ENCODE measurements at regions not wholly inside any gene's neighbourhood (a gene's known extent, or its start where the extent isn't known, plus 50 kb on each side); places are given as distances from the start of the nearest gene placed in this dataset.

DNA sequence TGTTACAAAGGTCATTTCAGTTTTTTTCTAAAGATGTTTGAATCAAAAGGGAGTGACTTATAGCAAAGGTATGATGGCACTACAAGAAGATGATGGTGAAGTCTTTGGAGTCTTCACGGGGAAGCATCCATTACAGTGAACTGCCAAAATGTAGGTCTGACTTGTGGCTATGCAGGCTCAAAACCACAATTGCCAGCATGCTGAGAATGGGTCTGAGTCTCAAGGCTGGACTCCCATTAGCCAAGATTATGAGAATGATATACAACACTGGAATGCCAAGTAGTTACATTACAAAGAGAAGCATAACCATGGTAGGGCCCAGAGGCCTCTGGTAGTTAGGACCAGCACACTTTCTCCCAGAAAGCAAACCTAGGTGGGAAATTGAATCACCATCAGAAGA lies 194.2 kb downstream of the MTHFS start:
- no peak overlapping the region for H3K9ac ChIP-seq (ENCODE audit: low read depth in 1 of 2, low read length in 2 of 2)
- H3K9me3 ChIP-seq (ENCODE audit: control insufficient read depth in 4 of 4, low read length in 3 of 4): no peaks in the 10 kb centered on the region
- H3K36me3 ChIP-seq (ENCODE audit: control insufficient read depth in 4 of 4, insufficient read depth in 3 of 4, low read depth in 1 of 4, low read length in 3 of 4): no peaks in the 10 kb centered on the region
- 94% methylated on average over 1 of the region's 1 CpG for WGBS
- no peak for DNase-seq (ENCODE audit: low spot score)
- H3K4me1 ChIP-seq (ENCODE audit: control insufficient read depth in 4 of 4, insufficient read depth in 4 of 4, low read length in 3 of 4): no peaks in the 10 kb centered on the region
- no peaks in the 10 kb centered on the region for H3K27me3 ChIP-seq (ENCODE audit: control insufficient read depth in 4 of 4, insufficient read depth in 4 of 4, low read length in 3 of 4)
- no peak overlapping the region for H3K27ac ChIP-seq (ENCODE audit: low read depth in 1 of 2, low read length in 2 of 2)
- TF ChIP-seq FOXA2 (IDR thresholded peaks at IDR 0.05) (no peak), YY1 (IDR thresholded peaks at IDR 0.05) (no peak), RAD21 (IDR thresholded peaks at IDR 0.05) (no peak), RXRA (IDR thresholded peaks at IDR 0.05) (no peak)
- TF ChIP-seq, protein P1, sequence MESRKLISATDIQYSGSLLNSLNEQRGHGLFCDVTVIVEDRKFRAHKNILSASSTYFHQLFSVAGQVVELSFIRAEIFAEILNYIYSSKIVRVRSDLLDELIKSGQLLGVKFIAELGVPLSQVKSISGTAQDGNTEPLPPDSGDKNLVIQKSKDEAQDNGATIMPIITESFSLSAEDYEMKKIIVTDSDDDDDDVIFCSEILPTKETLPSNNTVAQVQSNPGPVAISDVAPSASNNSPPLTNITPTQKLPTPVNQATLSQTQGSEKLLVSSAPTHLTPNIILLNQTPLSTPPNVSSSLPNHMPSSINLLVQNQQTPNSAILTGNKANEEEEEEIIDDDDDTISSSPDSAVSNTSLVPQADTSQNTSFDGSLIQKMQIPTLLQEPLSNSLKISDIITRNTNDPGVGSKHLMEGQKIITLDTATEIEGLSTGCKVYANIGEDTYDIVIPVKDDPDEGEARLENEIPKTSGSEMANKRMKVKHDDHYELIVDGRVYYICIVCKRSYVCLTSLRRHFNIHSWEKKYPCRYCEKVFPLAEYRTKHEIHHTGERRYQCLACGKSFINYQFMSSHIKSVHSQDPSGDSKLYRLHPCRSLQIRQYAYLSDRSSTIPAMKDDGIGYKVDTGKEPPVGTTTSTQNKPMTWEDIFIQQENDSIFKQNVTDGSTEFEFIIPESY (IDR thresholded peaks at IDR 0.05): no peak
- no peak overlapping the region for H3K4me3 ChIP-seq (ENCODE audit: low read depth in 1 of 3, low read length in 3 of 3)

DNA sequence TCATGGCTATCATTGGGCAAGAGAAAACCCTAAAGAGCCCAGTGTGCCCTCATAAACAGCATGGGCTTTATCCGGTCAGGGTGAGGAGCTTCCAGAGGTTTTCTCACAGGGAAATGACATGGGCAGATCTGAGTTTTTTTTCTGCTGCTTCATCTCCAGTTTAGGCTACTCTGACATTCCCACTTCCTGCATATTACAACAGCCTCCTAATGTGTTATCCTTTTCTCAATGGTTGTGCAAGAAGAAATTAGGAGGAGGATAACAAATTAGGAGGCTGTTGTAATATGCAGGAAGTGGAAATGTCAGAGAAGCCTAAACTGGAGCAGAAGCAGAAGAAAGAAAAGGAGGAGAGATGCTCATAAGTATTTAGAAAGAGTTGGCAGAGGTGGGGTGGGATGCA lies 175.6 kb downstream of the MTHFS start:
- WGBS: 88% methylated on average over 1 of the region's 1 CpG
- Histone ChIP-seq H3K9ac (ENCODE audit: low read depth in 1 of 2, low read length in 2 of 2) (no peak overlapping the region), H3K27ac (ENCODE audit: low read depth in 1 of 2, low read length in 2 of 2) (no peak overlapping the region), H3K9me3 (ENCODE audit: control insufficient read depth in 4 of 4, low read length in 3 of 4) (no peaks in the 10 kb centered on the region), H3K4me3 (ENCODE audit: low read depth in 1 of 3, low read length in 3 of 3) (no peak overlapping the region), H3K36me3 (ENCODE audit: control insufficient read depth in 4 of 4, insufficient read depth in 3 of 4, low read depth in 1 of 4, low read length in 3 of 4) (no peaks in the 10 kb centered on the region), H3K4me1 (ENCODE audit: control insufficient read depth in 4 of 4, insufficient read depth in 4 of 4, low read length in 3 of 4) (no peaks in the 10 kb centered on the region), H3K27me3 (ENCODE audit: control insufficient read depth in 4 of 4, insufficient read depth in 4 of 4, low read length in 3 of 4) (no peaks in the 10 kb centered on the region)
- TF ChIP-seq, protein P2, sequence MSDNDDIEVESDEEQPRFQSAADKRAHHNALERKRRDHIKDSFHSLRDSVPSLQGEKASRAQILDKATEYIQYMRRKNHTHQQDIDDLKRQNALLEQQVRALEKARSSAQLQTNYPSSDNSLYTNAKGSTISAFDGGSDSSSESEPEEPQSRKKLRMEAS (IDR thresholded peaks at IDR 0.05): no peak
- no peak for TF ChIP-seq FOXA1 (IDR thresholded peaks at IDR 0.05)
- TF ChIP-seq YY1 (IDR thresholded peaks at IDR 0.05): no peak
- TF ChIP-seq, protein P3, sequence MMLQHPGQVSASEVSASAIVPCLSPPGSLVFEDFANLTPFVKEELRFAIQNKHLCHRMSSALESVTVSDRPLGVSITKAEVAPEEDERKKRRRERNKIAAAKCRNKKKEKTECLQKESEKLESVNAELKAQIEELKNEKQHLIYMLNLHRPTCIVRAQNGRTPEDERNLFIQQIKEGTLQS (IDR thresholded peaks at IDR 0.05): no peak
- no peak for TF ChIP-seq SP1 (IDR thresholded peaks at IDR 0.05)
- no peak for TF ChIP-seq JUND (IDR thresholded peaks at IDR 0.05)
- TF ChIP-seq, protein P4, sequence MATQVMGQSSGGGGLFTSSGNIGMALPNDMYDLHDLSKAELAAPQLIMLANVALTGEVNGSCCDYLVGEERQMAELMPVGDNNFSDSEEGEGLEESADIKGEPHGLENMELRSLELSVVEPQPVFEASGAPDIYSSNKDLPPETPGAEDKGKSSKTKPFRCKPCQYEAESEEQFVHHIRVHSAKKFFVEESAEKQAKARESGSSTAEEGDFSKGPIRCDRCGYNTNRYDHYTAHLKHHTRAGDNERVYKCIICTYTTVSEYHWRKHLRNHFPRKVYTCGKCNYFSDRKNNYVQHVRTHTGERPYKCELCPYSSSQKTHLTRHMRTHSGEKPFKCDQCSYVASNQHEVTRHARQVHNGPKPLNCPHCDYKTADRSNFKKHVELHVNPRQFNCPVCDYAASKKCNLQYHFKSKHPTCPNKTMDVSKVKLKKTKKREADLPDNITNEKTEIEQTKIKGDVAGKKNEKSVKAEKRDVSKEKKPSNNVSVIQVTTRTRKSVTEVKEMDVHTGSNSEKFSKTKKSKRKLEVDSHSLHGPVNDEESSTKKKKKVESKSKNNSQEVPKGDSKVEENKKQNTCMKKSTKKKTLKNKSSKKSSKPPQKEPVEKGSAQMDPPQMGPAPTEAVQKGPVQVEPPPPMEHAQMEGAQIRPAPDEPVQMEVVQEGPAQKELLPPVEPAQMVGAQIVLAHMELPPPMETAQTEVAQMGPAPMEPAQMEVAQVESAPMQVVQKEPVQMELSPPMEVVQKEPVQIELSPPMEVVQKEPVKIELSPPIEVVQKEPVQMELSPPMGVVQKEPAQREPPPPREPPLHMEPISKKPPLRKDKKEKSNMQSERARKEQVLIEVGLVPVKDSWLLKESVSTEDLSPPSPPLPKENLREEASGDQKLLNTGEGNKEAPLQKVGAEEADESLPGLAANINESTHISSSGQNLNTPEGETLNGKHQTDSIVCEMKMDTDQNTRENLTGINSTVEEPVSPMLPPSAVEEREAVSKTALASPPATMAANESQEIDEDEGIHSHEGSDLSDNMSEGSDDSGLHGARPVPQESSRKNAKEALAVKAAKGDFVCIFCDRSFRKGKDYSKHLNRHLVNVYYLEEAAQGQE (IDR thresholded peaks at IDR 0.05): no peak
- no peak for TF ChIP-seq RXRA (IDR thresholded peaks at IDR 0.05)
- TF ChIP-seq TAF1 (conservative IDR thresholded peaks at IDR 0.05): no peak
- DNase-seq (ENCODE audit: low spot score): no peak

DNA sequence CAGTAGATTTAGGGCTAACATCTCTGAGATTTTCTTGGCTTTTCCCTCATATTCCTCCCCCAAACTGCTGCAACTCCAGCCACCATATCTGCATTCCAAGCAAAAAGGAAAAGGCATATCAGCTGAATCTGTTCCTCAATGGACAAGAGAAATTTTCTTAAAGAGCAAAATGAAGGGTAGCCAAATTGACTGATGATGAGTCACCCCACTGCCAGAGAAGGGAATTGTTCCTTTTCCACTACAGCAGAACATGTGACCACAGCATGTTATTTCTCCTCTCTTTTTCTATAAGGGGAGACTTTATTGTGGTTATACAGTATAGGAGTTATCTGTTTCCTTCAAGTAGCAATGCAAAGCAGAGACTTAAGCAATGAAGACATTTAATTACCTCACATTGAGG lies 172.5 kb downstream of the MTHFS start:
- no peaks in the 10 kb centered on the region for H3K36me3 ChIP-seq (ENCODE audit: control insufficient read depth in 4 of 4, insufficient read depth in 3 of 4, low read depth in 1 of 4, low read length in 3 of 4)
- H3K9ac ChIP-seq (ENCODE audit: low read depth in 1 of 2, low read length in 2 of 2): no peak overlapping the region
- DNase-seq (ENCODE audit: low spot score): no peak
- H3K4me3 ChIP-seq (ENCODE audit: low read depth in 1 of 3, low read length in 3 of 3): no peak overlapping the region
- H3K27me3 ChIP-seq (ENCODE audit: control insufficient read depth in 4 of 4, insufficient read depth in 4 of 4, low read length in 3 of 4): no peaks in the 10 kb centered on the region
- TF ChIP-seq RAD21 (IDR thresholded peaks at IDR 0.05) (no peak), FOXA2 (IDR thresholded peaks at IDR 0.05) (no peak), FOXA1 (IDR thresholded peaks at IDR 0.05) (no peak), EGR1 (IDR thresholded peaks at IDR 0.05; ENCODE audit: low read depth in 2 of 2) (no peak), YY1 (IDR thresholded peaks at IDR 0.05) (no peak), SP1 (IDR thresholded peaks at IDR 0.05) (no peak), HNF4G (IDR thresholded peaks at IDR 0.05) (no peak), HNF4A (conservative IDR thresholded peaks at IDR 0.05) (no peak), GABPA (IDR thresholded peaks at IDR 0.05 in 1 of 2, conservative IDR thresholded peaks at IDR 0.05 in 1 of 2) (no peak)
- TF ChIP-seq, protein P5, sequence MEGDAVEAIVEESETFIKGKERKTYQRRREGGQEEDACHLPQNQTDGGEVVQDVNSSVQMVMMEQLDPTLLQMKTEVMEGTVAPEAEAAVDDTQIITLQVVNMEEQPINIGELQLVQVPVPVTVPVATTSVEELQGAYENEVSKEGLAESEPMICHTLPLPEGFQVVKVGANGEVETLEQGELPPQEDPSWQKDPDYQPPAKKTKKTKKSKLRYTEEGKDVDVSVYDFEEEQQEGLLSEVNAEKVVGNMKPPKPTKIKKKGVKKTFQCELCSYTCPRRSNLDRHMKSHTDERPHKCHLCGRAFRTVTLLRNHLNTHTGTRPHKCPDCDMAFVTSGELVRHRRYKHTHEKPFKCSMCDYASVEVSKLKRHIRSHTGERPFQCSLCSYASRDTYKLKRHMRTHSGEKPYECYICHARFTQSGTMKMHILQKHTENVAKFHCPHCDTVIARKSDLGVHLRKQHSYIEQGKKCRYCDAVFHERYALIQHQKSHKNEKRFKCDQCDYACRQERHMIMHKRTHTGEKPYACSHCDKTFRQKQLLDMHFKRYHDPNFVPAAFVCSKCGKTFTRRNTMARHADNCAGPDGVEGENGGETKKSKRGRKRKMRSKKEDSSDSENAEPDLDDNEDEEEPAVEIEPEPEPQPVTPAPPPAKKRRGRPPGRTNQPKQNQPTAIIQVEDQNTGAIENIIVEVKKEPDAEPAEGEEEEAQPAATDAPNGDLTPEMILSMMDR (IDR thresholded peaks at IDR 0.05; ENCODE audit: low read depth, low read length, missing input control): no peak
- TF ChIP-seq, protein P3 (IDR thresholded peaks at IDR 0.05): no peak
- TF ChIP-seq, protein P1 (IDR thresholded peaks at IDR 0.05): no peak
- no peak overlapping the region for H3K27ac ChIP-seq (ENCODE audit: low read depth in 1 of 2, low read length in 2 of 2)
- H3K4me1 ChIP-seq (ENCODE audit: control insufficient read depth in 4 of 4, insufficient read depth in 4 of 4, low read length in 3 of 4): no peaks in the 10 kb centered on the region
- no peaks in the 10 kb centered on the region for H3K9me3 ChIP-seq (ENCODE audit: control insufficient read depth in 4 of 4, low read length in 3 of 4)

Data from liver (tissue), 8 donors.